ENCODE measurements at regions not wholly inside any gene's neighbourhood (a gene's known extent, or its start where the extent isn't known, plus 50 kb on each side); places are given as distances from the start of the nearest gene placed in this dataset.

DNA sequence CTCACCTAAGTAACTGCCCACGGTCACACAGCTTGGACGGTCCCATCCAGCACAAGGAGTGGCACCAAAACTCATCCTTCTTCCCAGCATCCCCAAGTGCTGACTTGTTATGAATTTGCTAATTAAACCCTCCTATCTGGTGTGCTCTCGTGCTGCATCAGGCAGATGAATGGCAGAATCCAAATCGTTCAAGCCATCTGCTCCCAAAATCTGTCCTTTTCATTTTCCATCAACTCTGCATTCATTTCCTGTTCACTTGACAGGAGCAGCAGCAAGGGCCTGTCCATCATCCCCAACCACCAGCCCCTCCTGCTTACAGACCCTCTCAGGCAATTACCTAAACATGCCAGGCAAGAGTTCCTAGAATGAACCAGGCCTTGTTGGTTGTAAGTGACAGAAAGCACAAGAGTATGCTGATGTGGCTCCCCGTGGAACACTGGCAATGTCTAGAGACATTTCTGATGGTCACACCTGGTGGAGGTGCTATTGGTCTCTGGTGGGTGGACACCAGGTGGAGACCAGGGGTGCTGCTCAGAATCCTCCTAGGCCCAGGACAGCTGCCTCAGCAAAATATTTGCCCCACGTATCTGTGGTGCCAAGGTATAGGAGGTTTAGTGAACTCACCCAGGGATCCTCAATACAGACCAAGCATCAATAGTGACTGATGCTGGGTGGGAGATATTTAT is 832.5 kb downstream of the TBC1D22A start:
- no peak overlapping the region for H3K4me3 ChIP-seq
- H3K27ac ChIP-seq = no peak overlapping the region
- DNase-seq (ENCODE audit: low spot score) = no peak
- TF ChIP-seq, protein P1, sequence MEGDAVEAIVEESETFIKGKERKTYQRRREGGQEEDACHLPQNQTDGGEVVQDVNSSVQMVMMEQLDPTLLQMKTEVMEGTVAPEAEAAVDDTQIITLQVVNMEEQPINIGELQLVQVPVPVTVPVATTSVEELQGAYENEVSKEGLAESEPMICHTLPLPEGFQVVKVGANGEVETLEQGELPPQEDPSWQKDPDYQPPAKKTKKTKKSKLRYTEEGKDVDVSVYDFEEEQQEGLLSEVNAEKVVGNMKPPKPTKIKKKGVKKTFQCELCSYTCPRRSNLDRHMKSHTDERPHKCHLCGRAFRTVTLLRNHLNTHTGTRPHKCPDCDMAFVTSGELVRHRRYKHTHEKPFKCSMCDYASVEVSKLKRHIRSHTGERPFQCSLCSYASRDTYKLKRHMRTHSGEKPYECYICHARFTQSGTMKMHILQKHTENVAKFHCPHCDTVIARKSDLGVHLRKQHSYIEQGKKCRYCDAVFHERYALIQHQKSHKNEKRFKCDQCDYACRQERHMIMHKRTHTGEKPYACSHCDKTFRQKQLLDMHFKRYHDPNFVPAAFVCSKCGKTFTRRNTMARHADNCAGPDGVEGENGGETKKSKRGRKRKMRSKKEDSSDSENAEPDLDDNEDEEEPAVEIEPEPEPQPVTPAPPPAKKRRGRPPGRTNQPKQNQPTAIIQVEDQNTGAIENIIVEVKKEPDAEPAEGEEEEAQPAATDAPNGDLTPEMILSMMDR (IDR thresholded peaks at IDR 0.05) = no peak

DNA sequence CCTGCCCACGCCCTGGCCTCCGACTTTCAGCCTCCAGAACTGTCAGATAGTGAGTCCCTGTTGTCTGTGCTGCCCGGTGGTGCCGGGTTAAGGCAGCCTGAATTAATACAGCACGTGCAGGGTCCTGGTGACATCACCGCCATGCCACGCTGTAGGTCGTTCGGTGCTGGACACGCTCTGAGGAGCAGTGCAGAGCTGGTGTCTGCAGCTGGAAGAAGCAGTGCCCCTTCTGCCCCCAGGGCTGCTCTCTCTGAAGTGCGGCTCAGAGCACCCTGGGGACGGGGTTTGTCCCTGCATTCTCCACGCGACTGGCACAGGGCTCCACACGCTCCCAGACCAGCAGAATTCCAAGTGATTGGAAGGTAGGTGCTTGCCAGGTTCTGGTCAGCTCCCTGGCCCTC is 831.5 kb downstream of the TBC1D22A start:
- Histone ChIP-seq H3K27ac (no peak overlapping the region), H3K4me3 (no peak overlapping the region)
- TF ChIP-seq, protein P1 (IDR thresholded peaks at IDR 0.05) = no peak
- DNase-seq (ENCODE audit: low spot score) = no peak

DNA sequence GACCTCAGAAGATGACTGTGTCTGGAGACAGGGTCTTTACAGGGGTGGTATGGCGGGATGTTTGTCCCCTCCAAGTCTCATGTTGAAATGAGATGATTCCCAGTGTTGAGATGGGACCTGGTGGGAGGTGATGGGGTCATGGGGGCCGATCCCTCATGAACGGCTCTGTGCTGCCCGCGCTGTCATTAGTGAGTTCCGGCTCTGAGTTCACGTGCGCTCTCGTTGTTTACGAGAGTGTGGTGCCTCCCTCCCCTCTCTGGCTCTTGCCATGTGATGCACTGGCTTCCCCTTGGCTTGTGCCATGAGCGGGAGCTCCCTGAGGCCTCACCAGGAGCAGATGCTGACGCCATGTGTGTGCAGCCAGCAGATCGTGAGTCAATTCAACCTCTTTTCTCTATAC is 830.8 kb downstream of the TBC1D22A start:
- H3K4me3 ChIP-seq = no peak overlapping the region
- DNase-seq (ENCODE audit: low spot score) = no peak
- H3K27ac ChIP-seq = no peak overlapping the region
- TF ChIP-seq, protein P1 (IDR thresholded peaks at IDR 0.05) = no peak

DNA sequence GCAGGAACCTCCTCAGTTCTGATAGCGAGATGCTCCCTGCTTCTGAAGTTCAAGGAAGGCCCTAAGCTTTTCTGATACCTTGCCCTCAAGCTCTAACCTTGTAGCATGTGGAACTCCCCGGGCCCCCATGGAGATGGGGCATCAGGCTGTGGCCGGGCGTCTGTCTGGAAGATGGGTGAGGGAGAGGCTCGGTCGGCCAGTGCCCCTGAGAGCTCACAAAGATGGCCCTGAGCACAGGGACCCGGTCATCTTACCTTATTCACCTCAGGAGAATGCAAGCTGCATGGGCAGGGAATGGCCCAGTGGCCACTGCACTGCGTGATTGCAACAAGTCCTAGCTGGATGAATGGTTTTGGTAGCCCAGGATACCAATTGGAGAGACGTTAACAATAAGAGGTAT is 830.3 kb downstream of the TBC1D22A start:
- Histone ChIP-seq H3K27ac (no peak overlapping the region), H3K4me3 (no peak overlapping the region)
- no peak for DNase-seq (ENCODE audit: low spot score)
- TF ChIP-seq, protein P1 (IDR thresholded peaks at IDR 0.05) = no peak

DNA sequence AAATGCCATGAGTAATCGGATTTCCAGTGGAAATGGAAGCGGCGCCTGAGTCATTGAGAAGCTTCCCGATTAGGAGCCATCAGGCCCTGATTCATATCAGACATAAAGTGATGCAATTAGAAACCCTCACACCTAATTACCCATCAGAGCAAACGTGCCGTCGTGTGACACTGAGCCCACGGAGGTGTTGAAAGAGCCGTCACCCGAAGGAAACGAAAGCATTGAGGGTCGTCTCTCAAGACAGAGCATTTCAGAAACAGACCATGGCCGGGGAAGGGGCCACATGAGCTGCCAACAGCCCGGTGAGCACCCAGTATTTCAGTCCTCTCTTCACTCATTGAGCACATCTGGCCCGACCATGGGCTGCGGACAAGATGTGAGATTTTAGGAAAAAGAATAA is 829.3 kb downstream of the TBC1D22A start:
- no peak for DNase-seq (ENCODE audit: low spot score)
- Histone ChIP-seq H3K27ac (no peak overlapping the region), H3K4me3 (no peak overlapping the region)
- TF ChIP-seq, protein P1 (IDR thresholded peaks at IDR 0.05) = no peak

DNA sequence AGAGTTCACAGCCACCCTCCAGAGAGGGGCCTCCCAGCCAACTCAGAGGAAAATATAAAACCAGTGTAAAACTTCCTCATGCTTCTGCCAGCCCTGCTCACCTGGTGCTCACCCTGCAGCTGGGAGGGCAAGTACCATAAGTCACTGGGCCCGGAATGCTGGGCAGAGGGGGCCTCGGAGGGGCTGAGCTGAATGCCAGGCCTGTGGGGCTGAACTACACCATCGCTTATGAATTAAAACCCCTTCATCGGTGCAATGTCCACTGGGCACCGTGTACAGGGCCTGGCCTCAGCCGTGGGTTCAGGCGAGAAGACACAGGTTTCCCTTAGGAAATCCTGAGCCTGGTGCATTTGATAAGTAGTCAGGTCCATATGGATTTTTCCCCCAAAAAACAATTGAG is 828.6 kb downstream of the TBC1D22A start:
- TF ChIP-seq, protein P1 (IDR thresholded peaks at IDR 0.05) = no peak
- no peak for DNase-seq (ENCODE audit: low spot score)
- Histone ChIP-seq H3K4me3 (no peak overlapping the region), H3K27ac (no peak overlapping the region)
